ENCODE measurements at regions not wholly inside any gene's neighbourhood (a gene's known extent, or its start where the extent isn't known, plus 50 kb on each side); places are given as distances from the start of the nearest gene placed in this dataset.

- TF ChIP-seq, protein P1, sequence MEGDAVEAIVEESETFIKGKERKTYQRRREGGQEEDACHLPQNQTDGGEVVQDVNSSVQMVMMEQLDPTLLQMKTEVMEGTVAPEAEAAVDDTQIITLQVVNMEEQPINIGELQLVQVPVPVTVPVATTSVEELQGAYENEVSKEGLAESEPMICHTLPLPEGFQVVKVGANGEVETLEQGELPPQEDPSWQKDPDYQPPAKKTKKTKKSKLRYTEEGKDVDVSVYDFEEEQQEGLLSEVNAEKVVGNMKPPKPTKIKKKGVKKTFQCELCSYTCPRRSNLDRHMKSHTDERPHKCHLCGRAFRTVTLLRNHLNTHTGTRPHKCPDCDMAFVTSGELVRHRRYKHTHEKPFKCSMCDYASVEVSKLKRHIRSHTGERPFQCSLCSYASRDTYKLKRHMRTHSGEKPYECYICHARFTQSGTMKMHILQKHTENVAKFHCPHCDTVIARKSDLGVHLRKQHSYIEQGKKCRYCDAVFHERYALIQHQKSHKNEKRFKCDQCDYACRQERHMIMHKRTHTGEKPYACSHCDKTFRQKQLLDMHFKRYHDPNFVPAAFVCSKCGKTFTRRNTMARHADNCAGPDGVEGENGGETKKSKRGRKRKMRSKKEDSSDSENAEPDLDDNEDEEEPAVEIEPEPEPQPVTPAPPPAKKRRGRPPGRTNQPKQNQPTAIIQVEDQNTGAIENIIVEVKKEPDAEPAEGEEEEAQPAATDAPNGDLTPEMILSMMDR (IDR thresholded peaks at IDR 0.05 in 4 of 5, conservative IDR thresholded peaks at IDR 0.05 in 1 of 5), result no peak
- no peak for TF ChIP-seq POLR2A (IDR thresholded peaks at IDR 0.05)
Observed at GRCh38 chr4:15159477-15160019, 157.3 kb downstream of the CPEB2 start.

All from gastrocnemius medialis (tissue), 4 donors.